HG03432 (cell line): ENCODE measurements at regions not wholly inside any gene's neighbourhood (a gene's known extent, or its start where the extent isn't known, plus 50 kb on each side); places are given as distances from the start of the nearest gene placed in this dataset.
A peak's percentile ranks its signal among the peaks of the same experiment; 100 is the strongest.
"Not testable (repeated sequence)": the region's sequence is repeated elsewhere in the genome, so short reads cannot be mapped to it uniquely, and the experiment has no call there.

ENCODE experiments used
- ATAC-seq: cut with Tn5 transposase; IDR thresholded peaks from one replicate; pipeline ENCODE4 v1.9.1; 2021; ENCODE audit warnings: mild to moderate bottlenecking, moderate library complexity; ENCODE audit not compliant: unreplicated experiment

DNA sequence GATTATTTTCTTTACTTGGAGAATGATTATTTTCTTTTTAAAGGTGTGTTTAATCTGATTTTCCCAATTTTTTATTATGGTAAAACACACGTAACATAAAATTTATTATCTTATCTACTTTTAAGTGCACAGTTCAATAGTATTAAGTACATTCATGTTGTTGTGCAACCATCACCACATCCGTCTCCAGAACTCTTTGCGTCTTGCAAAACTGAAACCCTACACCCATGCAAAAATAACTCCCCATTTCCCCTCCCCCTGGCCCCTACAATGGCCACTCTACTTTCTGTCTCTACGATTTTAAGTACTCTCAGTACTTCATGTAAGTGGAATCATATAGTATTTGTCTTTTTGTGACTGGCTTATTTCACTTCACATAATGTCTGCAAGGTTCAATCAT lies 230.7 kb downstream of the SATB1 start:
- ATAC-seq: peak; percentile 60

DNA sequence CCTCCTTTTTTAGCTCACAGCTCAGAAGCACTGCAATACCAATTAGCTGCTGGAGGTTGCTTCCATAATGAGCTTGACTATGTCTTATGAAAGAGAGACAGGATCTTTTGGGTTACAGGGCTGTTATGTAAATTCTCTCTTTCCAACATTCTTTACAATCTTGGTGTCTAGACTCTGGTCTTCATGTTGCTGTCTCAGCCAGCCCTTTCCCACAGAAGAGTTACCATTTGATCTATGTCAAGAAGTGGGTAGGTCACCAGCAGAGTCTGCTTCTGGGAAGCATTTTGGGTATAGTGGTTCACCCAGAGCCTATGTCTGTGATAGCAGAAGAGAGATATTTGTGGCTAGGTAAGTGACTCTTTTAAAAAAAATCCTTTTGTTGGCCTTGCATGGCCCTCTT lies 234.5 kb downstream of the SATB1 start:
- ATAC-seq: no peak

DNA sequence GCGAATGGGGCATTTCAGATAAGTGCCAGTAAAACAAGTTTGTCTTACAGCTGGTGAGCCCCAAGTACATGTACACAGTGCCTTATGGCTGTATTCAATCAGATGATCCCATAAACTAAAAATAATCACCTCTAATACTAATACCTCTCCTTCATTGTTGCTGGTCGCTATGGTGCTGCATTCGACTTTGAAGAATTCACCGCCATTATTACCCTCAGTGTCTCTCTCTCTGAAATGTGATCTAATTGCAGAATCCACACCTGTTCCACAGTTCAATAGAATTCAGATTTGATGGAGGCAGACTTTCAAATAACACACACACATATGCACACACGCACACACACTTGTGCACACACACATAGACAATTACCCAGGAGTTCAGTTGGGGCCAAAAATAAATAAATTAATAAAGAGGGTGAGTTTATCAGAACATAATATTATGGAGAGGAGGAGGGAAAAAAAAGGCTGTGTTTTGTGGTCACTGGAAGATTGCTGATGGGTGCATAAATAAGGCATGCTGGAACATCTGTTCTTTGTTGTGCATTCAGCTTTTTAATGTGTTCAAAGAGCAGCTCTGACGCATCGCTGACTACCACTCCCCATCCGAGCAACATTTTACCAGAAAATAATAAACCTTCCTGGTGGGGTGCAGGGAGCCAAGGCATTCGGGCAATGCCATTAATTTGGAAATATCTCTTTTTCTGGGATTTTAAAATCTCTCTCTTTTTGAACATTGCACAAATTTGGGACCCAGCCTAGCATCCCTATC lies 235.7 kb downstream of the SATB1 start:
- ATAC-seq: no peak

DNA sequence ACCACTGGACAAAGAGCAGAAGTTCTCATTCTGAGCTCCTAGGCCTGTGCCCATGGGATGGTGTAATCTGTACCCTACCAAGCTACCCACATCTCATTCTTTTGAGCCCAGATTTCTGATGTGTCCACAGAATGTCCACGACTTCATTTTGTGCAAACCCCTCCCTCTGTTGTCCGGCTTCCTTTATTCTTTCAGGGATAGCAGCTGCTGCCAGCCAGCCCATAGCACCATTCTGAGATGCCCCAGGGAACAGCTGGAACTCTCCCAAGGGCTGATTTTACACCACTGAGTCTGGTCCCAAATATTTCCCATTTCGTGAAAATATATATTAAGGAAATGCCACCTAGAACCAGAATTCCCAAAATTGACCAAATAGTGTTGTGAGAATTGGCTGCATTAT lies 236.6 kb downstream of the SATB1 start:
- no peak for ATAC-seq

DNA sequence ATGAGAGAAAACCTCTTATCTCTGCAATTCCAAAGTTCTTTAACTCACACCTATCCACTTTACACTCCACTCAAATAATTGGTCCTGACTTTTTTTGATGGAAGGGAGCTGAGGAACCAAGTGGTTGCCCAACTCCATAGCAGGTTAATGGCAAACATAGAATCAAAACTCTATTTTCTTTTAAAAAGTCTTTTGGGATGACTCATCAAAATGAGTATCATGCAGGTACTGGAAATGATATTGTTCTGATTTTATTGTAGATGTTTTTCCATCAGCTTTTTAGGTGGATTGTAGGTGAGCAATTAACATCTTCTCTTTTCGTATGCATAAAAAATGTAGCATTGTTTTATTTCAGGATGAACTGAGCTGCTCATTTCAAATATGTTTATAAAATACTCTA lies 239.5 kb downstream of the SATB1 start:
- no peak for ATAC-seq

- not testable (repeated sequence) for ATAC-seq
Observed at GRCh38 chr3:18182923-18183322, 242.2 kb downstream of the SATB1 start.

GRCh38 chr3:18179521-18179920 lies 245.6 kb downstream of the SATB1 start:
- no peak for ATAC-seq

- ATAC-seq: no peak
Observed at GRCh38 chr3:18177271-18177670, 247.9 kb downstream of the SATB1 start.

DNA sequence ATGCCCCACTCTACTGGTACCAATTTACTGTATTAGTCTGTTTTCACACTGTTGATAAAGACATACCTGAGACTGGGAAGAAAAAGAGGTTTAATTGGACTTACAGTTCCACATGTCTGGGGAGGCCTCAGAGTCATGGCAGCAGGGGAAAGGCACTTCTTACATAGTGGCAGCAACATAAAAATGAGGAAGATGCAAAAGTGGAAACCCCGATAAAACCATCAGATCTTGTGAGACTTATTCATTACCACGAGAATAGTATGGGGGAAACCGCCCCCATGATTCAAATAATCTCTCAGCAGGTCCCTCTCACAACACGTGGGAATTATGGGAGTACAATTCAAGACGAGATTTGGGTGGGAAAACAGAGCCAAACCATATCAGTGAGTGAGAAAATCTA lies 251.2 kb downstream of the SATB1 start:
- ATAC-seq: not testable (repeated sequence)

DNA sequence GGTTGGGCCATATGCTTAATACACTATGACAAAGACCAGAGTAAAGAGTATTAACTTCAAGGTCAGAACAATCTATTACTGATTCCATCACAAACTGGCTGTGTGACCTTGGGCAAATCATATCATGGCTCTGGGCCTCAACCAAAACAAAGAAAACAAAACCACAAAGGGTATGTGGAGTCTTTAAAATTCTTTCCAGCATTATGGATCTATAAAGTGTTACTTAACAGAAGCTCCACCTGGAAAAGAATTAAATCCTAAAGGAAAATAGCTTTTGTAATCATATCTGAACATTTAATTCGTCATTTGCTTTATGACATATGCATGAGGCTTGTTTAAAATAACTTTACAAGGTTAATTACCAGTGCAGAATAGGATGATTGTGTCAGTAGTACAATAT lies 265.5 kb downstream of the SATB1 start:
- ATAC-seq: no peak

- peak; percentile 59 for ATAC-seq
Observed at GRCh38 chr3:18153571-18154173, 271.5 kb downstream of the SATB1 start.

GRCh38 chr3:18151199-18151598 lies 273.9 kb downstream of the SATB1 start:
- no peak for ATAC-seq

DNA sequence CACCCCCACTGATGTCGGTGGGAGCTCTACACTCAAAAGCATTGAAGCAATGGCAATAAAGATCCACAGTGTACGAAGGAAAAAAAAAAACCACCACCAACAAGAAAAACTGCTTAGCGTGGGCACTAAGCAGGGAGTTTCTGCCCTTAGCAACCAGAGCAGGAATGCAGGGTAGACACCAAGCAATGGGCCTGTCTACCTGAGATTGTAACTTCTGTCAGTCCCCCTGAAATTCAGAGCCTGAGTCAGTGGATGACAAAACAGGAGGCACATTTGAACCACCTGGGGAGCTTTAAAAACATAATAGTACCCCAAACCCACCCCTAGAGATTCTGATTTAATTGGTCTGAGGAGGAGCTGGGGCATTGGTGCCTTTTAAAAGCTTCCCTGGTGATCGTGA lies 275.2 kb downstream of the SATB1 start:
- no peak for ATAC-seq

DNA sequence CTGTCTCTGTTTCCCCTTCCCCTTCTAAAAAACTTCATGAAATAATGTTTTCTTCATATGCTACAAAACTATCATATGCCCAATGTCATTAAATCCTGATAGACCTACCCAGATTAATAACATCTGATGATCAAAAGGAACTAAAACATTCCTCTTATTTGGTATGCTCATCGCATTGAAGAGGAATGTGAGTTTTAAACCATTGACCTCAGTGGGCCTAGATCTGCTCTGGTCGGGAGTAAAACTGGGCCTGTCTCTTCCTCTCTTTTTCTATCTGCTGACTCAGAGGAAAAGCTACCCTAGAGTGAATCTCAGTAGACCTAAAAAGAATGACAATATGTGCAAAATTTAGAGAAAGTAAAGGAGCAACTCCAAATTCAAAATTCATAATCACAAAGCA lies 275.8 kb downstream of the SATB1 start:
- ATAC-seq: no peak

DNA sequence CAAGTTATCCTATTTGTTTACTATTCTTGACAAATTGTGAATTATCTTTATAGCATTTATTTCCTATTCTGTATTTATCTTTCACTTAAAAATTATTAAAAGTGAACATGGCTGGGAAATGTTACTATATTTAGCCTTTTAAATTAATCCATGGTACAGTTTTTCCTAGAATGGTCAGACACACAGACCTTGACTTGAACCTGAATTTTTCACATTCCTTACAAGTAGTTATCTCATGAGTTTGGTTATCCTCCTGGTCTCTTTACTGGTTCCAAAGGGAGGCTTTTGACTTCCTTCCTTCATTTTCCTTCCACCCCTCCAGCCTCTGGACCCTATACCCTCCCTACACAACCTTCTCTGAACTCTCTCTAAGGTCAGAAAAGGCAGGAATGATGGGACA lies 280.6 kb downstream of the SATB1 start:
- ATAC-seq: no peak

DNA sequence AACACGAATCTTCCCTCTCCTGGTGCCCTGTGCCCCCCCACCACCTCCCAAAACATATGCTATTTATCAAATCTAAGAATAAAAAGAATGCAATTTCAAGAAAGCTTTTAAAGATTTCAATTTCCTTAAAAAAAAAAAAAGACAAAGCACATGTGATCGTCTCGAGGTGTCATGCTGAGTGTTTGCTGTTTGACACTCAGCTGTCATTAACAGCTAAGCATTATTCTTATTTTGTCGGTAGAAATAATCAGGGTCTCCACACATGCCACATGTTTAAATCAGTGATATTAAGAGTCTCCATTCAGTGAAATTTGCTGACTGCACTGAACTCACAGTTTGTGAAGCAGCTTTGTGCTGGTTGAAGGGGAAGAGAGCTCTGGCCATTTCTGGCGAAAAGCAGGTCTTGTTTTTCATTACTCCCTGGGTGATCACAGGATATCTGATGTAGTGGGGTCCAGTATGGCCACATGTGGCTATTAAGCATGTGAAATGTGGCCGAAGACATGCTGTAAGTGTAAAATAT lies 281.8 kb downstream of the SATB1 start:
- ATAC-seq: no peak

GRCh38 chr3:18137958-18138357 lies 287.2 kb downstream of the SATB1 start:
- ATAC-seq: no peak

GRCh38 chr3:18135060-18135814 lies 289.9 kb downstream of the SATB1 start:
- no peak for ATAC-seq

GRCh38 chr3:18134386-18135059 lies 290.6 kb downstream of the SATB1 start:
- peak; percentile 37 for ATAC-seq

GRCh38 chr3:18132991-18133390 lies 292.1 kb downstream of the SATB1 start:
- ATAC-seq: no peak
